GM19238 (cell line): ENCODE measurements at regions not wholly inside any gene's neighbourhood (a gene's known extent, or its start where the extent isn't known, plus 50 kb on each side); places are given as distances from the start of the nearest gene placed in this dataset.
"Not testable (repeated sequence)": the region's sequence is repeated elsewhere in the genome, so short reads cannot be mapped to it uniquely, and the experiment has no call there.

Experiments used
- DNase-seq: peaks from one replicate; pipeline ENCODE4 v3.0.0; 2011; ENCODE audit warnings: low spot score; ENCODE audit not compliant: insufficient read length

- DNase-seq: not testable (repeated sequence)
These were observed 389.5 kb downstream of the NPHP4 start for GRCh38 chr1:5602718-5603117.

DNA sequence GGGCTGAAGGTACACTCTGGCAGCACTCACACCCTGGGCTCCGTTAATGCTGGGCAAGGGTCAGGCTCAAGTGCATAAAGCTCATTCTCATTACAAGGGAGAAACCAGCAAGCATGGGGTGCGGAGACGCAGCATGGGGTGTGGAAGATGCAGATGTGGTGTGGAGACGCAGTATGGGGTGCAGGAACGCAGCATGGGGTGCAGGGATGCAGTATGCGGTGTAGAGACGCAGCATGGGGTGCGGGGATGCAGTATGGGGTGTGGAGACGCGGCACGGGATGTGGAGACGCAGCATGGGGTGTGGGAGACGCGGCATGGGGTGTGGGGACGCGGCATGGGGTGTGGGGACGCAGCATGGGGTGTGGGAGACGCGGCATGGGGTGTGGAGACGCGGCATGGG lies 390.7 kb downstream of the NPHP4 start:
- no peak for DNase-seq

DNA sequence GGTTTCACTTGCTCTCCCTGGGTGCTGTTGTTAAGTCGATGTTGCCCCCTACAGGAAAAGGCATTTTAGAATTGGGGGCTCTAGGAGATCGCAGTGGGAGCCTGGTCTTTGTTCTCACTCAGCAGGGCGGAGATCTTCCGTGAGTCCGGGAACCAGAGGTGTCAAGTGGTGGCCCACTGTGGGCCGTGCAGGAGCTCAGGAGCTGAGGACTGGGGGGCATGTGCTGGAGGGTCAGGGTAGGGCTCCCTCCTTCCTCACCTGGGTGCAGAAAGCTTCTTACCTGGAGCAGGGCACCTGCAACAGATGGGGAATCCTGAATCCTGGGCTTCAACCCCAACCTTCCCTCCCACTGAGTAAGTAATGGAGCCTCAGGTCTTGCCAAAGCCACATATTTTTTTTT lies 392.7 kb downstream of the NPHP4 start:
- DNase-seq: no peak

DNA sequence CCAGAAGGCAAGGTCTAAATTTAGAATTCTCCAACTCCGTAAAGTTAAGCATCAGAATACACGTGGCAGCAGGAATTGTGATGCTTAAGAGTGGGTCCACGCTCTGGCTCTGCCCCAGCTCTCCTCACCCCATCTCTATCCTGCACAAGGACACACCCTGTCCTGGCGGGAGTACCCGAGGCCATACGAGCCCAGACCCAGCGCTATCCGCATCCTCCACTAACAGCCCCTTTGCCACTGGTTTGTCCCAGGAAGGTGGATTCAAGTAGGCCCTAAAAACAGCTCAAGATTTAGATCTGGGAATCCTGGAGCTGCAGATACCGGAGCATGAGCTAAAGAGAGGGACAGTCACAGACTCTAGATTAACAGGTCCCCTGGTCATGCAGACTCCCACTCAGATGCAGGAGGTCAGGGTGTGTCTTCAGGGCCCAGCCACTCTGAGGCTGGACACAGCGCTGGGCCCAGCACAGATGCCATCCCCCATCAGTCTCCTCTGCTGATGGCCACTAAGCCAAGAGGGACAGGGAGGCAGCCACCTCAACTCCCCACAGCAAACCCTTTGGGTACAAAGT lies 393.3 kb downstream of the NPHP4 start:
- DNase-seq: no peak

- no peak for DNase-seq
These were observed 394.0 kb downstream of the NPHP4 start for GRCh38 chr1:5597991-5598823.

DNA sequence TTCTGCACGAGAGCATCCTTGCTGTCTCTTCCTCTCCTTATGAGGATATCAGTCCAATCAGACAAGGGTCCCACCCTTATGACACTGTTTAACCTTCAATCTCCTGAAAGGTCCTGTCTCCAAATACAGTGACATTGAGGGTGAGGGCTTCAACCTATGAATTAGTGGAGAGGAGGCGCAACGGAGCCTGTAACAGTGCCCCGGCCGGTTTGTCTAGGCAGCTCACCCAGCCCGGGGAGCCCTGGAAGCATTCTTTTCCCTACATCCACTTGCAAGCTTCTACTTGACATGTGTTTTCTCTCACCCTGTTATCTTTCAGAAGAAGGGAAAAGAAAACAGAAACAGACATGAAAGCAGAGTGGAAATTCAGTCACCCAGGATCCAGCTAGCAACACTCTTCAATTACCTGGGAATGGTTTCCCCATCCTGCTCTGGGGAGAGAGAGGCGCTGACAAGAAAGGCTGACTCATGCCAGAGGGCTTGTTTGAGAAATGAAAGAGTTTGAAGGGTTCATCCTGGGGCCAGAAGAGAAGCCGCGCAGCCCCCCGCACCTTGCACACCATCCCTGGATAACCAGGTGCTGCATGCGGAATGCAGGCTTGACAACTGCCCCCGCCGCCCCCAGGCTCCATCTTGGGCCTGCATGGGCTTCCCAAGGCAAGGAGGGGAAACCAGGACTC lies 394.9 kb downstream of the NPHP4 start:
- DNase-seq: no peak

DNA sequence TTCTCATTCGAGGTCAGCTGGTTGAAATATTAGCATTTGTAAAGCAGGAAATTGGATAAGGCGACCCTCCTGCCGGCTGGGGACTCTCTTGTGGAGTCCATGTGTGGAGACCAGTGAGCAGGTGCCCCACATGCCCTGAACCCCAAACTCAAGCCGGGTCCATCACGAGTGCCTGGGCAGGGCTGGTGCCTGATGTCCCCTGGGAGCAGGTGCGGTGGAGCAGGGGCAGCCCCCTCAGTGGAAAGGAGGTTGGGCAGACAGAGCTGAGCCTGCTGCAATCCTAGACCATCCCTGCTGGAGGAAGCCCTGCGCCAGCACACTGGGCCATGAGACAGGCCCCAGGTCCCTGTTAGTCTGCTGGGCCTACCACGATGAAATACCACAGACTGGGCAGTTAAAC lies 395.6 kb downstream of the NPHP4 start:
- DNase-seq: no peak

DNA sequence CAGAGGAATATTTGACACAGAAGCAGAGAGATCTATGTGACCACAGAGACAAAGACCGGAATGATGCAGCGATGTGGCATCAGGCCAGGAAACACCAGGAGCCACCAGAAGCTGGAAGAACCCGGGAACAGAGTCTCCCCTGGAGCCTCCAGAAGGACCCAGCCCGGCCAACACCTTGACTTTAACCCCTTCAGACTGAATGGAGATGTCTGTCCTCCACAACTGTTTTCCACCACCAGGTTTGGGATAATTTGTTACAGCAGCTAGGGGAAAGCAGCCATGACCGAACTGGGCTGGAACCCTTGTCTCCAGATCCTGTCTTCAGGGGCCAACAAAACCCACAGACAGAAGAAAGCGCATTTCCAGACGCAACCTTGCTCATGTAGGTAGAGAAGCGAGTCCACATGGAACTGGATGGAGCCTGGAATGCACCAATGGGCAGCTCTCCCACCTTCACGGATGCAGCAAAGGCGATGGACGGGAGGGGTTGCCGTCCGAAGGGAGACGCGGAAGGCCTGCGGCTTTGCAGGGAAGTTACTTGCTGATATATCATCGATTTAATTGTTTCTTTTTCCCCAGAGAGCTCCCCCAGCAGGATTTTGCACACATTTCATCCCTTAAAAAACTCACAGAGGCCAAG lies 396.6 kb downstream of the NPHP4 start:
- DNase-seq: no peak

DNA sequence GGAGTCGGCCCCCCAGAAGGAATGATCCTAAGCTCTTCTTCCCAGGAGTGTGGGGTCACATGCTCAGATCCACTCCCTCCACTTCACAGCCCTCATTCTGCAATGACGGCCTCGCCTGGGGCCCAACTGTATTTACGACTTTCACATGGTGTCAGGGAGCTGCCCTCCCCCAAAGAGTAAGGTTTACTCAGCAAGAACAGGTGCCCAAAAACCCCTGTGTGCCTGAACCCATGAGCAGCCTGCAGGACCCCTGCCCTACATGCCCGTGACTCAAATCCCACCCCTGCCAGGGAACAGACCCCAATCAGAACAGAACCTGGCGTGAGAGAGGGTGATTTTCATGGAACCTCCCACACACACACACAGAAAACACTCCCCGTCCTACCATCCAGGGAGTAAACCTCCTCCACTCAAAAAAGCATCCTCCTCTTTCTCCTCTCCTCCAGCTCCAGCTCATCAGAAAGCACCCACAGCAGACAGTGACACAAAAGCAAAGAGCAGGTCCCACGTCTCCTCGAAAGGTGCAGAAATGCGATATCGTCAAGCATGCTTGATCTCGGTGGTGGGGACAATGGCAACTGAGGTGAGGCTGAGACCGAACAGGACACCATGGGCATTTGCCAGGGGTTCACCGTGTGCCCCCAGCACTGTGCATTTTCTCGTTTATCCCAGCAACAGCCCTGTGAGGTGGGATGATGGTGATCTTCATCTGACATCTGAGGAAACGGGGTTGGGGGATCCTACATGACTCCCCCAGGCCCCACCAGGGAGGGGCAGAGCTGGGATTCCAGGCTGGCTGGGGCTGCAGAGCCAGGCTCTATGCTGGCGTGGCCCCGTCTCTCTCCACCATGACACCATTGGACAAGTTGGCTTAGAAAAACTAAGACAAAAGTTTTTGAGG lies 397.9 kb downstream of the NPHP4 start:
- DNase-seq: no peak

- DNase-seq: no peak
These were observed 401.5 kb downstream of the NPHP4 start for GRCh38 chr1:5590717-5591116.

- DNase-seq: no peak
These were observed 405.6 kb downstream of the NPHP4 start for GRCh38 chr1:5586629-5587028.

DNA sequence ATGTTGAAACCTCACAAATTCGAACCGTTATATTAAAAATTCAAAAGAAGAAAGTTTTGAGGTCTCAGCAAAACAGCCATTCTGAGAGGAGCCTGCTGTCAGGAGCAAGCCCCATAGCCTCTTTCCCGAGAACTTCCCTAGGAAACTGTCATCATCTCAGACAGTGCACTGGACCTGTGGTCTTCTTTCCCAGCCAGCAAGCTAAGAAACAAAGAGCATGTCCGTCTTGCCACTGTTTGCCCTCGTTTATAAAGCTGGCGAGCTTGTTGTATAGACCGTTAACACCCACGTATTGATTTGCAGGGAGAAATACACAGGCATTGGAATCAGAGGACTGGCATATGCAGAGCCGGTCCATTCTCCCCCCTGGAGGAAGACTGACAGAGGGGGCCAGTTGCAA lies 407.0 kb downstream of the NPHP4 start:
- DNase-seq: no peak

DNA sequence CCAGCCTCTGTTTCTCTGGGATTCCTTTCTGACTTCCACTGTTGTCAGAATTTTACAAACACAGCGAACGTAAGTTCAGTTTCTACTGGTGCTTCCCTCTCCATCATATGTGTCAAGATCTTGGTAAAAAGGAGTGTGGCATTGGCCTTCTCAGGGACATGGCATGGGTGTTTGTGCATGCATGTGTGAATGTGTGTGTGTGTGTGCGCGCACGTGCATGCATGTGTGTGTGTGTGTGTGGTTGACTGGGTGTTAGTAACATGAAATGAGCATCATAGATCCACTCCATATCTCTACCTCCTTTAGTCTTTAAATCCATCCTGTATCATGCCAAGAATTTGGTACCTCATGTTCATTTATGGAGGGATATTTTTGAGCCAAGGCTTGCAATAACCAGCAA lies 411.3 kb downstream of the NPHP4 start:
- no peak for DNase-seq

DNA sequence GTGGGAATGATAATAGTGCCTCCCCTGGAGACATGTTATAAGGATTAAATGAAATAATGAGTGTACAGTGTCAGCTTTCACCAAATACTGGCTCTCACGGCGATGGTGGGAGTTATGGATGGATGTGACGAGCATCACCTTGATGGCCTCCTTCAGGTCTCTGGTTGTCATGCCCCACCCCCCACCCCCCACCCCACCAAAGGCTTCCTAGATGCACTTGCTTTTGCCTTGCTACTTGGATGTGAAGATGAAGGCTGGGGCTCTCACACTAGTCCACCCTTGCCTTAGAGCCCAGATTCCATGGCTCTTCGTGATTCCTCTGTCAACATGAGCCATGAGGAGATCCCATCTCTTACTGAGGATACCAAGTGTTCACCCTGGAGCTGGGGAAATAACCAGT lies 412.3 kb downstream of the NPHP4 start:
- no peak for DNase-seq

DNA sequence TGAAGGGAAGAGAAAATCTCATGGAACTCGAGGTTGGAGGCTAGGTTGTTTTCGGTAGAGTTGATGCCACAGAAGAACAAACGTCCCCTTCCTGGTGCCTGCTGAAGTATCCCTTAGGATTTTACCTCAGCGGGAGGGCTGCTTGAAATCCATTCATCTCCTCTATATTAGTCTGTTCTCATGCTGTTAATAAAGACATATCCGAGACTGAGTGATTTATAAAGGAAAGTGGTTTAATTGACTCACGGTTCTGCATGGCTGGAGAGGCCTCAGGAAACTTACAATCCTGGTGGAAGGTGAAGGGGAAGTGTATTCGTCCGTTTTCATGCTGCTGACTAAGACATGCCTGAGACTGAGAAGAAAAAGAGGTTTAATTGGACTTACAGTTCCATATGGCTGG lies 413.5 kb downstream of the NPHP4 start:
- DNase-seq: no peak

DNA sequence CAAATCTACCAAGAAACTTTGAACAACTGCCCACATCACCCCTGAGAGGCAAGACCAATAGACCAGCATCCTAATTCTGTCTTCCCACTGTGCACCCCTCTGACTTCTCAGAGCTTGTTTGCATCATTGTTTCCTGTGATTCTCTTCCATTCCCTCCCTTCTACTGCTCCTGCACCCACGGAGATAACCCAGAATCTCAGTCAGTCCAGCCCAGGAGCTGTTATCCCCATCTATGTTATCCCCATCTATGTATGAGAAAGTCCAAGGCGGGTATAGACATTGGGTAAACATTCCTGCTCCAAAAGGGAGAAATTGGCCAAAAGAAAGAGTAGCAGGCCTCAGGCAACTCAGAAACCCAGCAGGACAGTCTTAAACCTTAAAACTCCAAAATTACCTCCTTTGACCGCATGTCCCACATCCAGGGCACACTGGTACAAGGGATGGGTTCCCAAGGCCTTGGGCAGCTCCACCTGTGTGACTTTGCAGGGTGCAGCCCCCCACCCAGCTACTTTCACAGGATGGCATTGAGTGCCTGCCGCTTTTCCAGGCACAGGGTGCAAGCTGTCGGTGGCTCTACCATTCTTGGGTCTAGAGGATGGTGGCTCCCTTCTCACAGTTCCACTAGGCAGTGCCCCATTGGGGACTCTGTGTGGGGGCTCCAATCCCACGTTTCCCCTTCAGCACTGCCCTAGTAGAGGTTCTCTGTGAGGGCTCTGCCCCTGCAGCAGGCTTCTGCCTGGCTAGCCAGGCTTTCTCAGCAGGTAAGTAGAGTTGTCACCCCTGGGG lies 414.8 kb downstream of the NPHP4 start:
- DNase-seq: no peak

DNA sequence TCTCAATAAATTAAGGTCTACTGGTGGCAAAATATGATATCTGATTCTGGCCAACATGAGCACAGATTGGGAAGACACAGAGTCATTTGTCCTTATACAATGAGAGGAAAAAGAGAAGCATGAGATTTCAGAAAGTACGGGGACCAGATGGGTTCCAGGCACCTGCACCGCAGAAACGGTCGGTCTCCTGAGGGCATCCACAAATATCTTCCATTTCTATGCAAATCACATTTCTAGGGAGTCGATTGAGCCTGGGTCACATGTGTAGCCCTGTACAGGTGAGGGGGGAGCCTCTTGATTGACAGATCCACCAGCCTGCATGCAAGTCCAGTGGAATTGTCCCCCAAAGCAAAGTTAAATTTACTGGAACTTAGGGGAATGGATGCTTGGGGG lies 415.6 kb downstream of the NPHP4 start:
- no peak for DNase-seq

GRCh38 chr1:5576011-5576672 lies 416.1 kb downstream of the NPHP4 start:
- DNase-seq: no peak

DNA sequence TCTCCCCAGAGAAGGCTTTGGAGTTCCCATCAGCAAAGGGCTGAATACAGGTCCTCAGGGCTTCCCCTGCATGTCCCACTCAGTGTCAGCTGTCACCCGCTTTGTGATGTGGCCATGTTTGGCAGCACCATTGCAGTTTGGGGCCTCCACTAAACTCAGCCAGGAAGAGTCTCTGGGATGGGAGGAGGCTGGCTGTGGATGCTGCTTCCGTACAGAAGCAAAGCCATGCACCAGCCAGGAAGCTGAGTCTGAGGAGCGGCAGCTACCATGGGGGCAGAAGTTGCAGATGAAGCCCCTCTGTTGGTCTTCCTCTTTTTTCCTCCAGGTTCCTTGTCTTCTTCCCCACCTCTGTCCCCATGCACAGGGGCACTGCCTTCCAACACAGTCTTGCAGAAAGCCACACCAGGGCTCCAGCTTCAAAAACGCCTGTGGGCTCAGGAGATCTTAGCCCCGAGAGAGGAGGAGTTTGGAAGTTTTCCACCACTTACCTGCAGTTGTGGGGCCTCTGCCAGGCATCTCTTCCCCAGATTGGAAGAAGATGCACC lies 416.8 kb downstream of the NPHP4 start:
- DNase-seq: no peak

DNA sequence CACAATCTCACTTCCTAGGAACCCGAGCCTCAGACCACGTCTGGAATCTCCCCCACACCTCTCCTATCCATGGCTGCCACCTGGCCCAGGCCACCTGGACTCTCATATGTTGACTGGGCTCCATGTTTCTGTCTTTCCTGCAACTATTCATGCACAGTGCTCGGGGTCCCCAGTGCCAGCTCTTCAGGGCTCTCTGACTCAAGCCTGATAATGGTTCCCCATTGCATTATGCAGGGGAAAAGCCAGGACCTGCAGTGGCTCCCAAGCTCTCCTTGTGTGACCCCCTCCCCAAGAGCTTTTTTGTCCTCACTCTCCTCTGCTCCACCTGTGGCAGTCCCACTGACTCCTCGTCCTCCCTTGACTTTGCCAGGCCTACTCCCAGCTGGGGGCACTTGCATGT lies 417.6 kb downstream of the NPHP4 start:
- DNase-seq: no peak
